Nephron progenitor cell (in vitro differentiated cells): ENCODE measurements at regions not wholly inside any gene's neighbourhood (a gene's known extent, or its start where the extent isn't known, plus 50 kb on each side); places are given as distances from the start of the nearest gene placed in this dataset.

Source experiments
- DNase-seq: peaks from one replicate; pipeline ENCODE4 v3.0.0; 2021
- H3K27ac Mint-ChIP-seq: 2 replicates; pipeline ENCODE4 v1.8.0; 2021; ENCODE audit warnings: mild to moderate bottlenecking, moderate library complexity, mixed read lengths
- H3K27me3 Mint-ChIP-seq: 2 replicates; pipeline ENCODE4 v1.8.0; 2021; ENCODE audit warnings: mild to moderate bottlenecking, low read depth, mixed read lengths; ENCODE audit not compliant: poor library complexity
- H3K36me3 Mint-ChIP-seq: 2 replicates; pipeline ENCODE4 v1.8.0; 2021; ENCODE audit warnings: low read depth, mixed read lengths
- H3K4me1 Mint-ChIP-seq: 2 replicates; pipeline ENCODE4 v1.8.0; 2021; ENCODE audit warnings: mixed read lengths
- H3K4me3 Mint-ChIP-seq: 2 replicates; pipeline ENCODE4 v1.8.0; 2021; ENCODE audit warnings: mild to moderate bottlenecking, moderate library complexity, mixed read lengths
- H3K9me3 Mint-ChIP-seq: 2 replicates; pipeline ENCODE4 v1.8.0; 2021; ENCODE audit warnings: mild to moderate bottlenecking, moderate library complexity, mixed read lengths
- TF ChIP-seq, protein P1 (sequence below): fragments of 200-600 bp; sonication (generic); IDR thresholded peaks from 2 replicates; pipeline ENCODE4 v1.5.0; 2021; ENCODE audit warnings: antibody characterized with exemption

DNA sequence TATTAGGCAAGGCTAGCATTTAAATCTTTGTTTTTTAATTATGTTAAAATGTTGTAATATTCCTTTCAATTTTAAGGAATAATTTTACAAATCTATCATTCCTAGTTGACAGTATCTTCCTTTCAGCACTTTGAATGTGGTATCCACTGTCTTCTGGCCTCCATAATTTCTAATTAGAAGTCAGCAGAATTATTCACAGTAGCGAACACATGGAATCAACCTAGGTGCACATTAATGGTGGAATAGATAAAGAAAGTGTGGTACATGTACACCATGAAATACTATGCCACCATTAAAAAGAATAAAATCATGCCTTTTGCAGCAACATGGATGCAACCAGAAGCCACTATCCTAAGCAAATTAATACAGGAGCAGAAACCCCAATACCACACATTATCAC, 1887.8 kb downstream of the PCDH7 start:
- H3K9me3 Mint-ChIP-seq: peaks cover 35% of the 10 kb centered on the region
- H3K27me3 Mint-ChIP-seq: no peaks in the 10 kb centered on the region
- H3K4me1 Mint-ChIP-seq: no peaks in the 10 kb centered on the region
- H3K4me3 Mint-ChIP-seq: no peak overlapping the region
- no peak for DNase-seq
- no peak overlapping the region for H3K27ac Mint-ChIP-seq
- TF ChIP-seq, protein P1, sequence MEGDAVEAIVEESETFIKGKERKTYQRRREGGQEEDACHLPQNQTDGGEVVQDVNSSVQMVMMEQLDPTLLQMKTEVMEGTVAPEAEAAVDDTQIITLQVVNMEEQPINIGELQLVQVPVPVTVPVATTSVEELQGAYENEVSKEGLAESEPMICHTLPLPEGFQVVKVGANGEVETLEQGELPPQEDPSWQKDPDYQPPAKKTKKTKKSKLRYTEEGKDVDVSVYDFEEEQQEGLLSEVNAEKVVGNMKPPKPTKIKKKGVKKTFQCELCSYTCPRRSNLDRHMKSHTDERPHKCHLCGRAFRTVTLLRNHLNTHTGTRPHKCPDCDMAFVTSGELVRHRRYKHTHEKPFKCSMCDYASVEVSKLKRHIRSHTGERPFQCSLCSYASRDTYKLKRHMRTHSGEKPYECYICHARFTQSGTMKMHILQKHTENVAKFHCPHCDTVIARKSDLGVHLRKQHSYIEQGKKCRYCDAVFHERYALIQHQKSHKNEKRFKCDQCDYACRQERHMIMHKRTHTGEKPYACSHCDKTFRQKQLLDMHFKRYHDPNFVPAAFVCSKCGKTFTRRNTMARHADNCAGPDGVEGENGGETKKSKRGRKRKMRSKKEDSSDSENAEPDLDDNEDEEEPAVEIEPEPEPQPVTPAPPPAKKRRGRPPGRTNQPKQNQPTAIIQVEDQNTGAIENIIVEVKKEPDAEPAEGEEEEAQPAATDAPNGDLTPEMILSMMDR: no peak
- no peaks in the 10 kb centered on the region for H3K36me3 Mint-ChIP-seq

DNA sequence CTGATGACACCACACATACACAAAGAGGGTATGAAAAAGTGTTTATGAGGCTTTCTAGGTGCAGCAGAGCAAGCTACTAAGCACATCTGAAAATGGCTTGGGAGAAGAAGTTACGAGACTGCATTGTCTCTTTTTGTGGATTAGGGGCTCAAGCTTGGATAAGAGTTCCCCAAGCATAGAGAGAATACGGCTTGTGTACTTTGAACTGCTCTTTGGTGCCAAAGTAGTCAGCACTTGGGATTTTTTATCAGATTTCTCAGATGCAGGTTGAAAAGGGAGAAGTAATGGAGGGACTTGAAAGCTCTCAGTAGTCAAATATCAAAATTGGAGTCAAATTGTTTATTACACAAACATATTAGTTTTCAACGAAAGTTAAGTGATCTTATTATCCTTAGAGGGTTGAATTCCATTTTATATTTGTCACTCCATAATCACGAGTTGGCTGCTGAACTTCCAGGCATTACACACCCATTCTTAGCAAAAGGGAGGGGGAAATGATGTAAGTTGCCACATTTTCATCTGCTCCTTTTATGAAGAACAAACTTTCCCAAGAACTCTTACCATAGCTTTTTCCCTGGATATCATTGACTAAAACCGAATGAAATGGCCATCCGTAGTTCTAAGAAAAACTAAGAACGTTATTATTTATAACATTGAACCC, 1904.9 kb downstream of the PCDH7 start:
- Mint-ChIP-seq H3K4me3 (no peak overlapping the region), H3K9me3 (peaks cover 12% of the 10 kb centered on the region), H3K36me3 (no peaks in the 10 kb centered on the region), H3K27ac (no peak overlapping the region), H3K4me1 (no peaks in the 10 kb centered on the region), H3K27me3 (no peaks in the 10 kb centered on the region)
- DNase-seq: no peak
- TF ChIP-seq, protein P1: no peak

GRCh38 chr4:32625687-32626337, 1905.6 kb downstream of the PCDH7 start:
- H3K27me3 Mint-ChIP-seq: no peaks in the 10 kb centered on the region
- no peaks in the 10 kb centered on the region for H3K4me1 Mint-ChIP-seq
- H3K9me3 Mint-ChIP-seq: peaks cover 12% of the 10 kb centered on the region
- no peak overlapping the region for H3K4me3 Mint-ChIP-seq
- TF ChIP-seq, protein P1: no peak
- no peak overlapping the region for H3K27ac Mint-ChIP-seq
- no peaks in the 10 kb centered on the region for H3K36me3 Mint-ChIP-seq
- DNase-seq: no peak

- no peak for DNase-seq
- Mint-ChIP-seq H3K9me3 (peaks cover 12% of the 10 kb centered on the region), H3K27ac (no peak overlapping the region), H3K27me3 (no peaks in the 10 kb centered on the region), H3K36me3 (no peaks in the 10 kb centered on the region), H3K4me3 (no peak overlapping the region), H3K4me1 (no peaks in the 10 kb centered on the region)
- TF ChIP-seq, protein P1: no peak
Measured at GRCh38 chr4:32631831-32632230, 1911.7 kb downstream of the PCDH7 start.

DNA sequence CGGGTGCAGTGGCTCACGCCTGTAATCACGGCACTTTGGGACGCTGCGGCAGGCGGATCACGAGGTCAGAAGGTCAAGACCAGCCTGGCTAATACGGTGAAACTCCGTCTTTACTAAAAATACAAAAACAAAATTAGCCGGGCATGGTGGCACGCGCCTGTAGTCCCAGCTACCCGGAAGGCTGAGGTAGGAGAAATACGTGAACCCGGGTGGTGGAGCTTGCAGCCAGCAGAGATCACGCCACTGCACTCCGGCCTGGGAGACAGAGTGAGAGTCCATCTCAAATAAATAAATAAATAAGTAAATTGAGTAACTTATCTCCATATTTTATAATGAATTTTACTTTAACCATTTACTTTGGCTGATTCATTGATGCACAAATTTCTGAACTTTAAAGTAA, 1913.3 kb downstream of the PCDH7 start:
- H3K27me3 Mint-ChIP-seq: no peaks in the 10 kb centered on the region
- H3K9me3 Mint-ChIP-seq: peaks cover 6% of the 10 kb centered on the region
- H3K4me1 Mint-ChIP-seq: no peaks in the 10 kb centered on the region
- H3K27ac Mint-ChIP-seq: no peak overlapping the region
- TF ChIP-seq, protein P1: no peak
- H3K36me3 Mint-ChIP-seq: no peaks in the 10 kb centered on the region
- H3K4me3 Mint-ChIP-seq: no peak overlapping the region
- no peak for DNase-seq

- DNase-seq: peak; percentile 2
- H3K4me1 Mint-ChIP-seq: no peaks in the 10 kb centered on the region
- no peaks in the 10 kb centered on the region for H3K27me3 Mint-ChIP-seq
- no peak overlapping the region for H3K27ac Mint-ChIP-seq
- H3K36me3 Mint-ChIP-seq: no peaks in the 10 kb centered on the region
- H3K4me3 Mint-ChIP-seq: no peak overlapping the region
- peaks cover 43% of the 10 kb centered on the region for H3K9me3 Mint-ChIP-seq
- TF ChIP-seq, protein P1: no peak
Measured at GRCh38 chr4:32645653-32646052, 1925.5 kb downstream of the PCDH7 start.
